B cell (primary cell): ENCODE measurements at regions not wholly inside any gene's neighbourhood (a gene's known extent, or its start where the extent isn't known, plus 50 kb on each side); places are given as distances from the start of the nearest gene placed in this dataset.

ENCODE experiments used
- CTCF ChIP-seq: fragments of 200-600 bp; IDR thresholded peaks from one replicate; pipeline ENCODE4 v1.8.0; 2022; ENCODE audit warnings: antibody characterized with exemption, mild to moderate bottlenecking
- EZH2 ChIP-seq: IDR thresholded peaks from 2 replicates; pipeline ENCODE4 v1.6.1; 2012; ENCODE audit warnings: borderline replicate concordance, low read depth, mild to moderate bottlenecking, moderate library complexity, low read length; ENCODE audit not compliant: insufficient read depth, poor library complexity, severe bottlenecking

DNA sequence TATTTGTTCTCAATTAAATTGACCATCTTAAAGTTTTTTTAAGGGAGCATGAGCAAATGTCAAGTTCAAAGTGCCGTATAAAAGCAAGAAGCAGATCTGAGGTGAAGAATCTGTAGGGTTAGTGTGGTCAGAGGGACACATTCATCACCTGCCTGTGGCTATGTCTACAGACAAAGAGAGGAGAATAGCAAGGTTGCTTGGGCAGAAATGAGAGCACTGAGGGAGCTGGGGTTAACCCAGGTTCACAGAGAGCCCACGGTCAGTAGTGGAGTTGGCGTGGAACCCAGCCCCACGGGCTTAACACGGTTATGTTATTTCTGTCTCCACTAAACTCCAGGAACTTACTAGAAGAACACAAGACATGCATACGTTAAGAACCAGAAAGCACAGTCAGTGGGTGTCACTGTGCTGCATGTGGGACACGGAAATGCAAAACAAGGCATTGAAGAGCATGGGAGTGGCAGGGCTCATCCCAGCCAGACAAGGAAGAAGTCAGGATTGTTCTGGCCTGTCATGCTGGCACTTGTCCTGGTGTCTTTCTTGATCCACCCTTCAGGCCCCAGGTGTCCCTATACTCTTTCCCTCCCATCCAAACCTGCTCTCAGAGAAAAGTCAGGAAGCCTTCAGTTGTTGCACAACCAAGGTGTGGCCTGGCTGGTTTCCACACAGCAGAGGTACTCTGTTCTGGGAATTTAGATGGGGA, 95.5 kb upstream of the IVNS1ABP start:
- TF ChIP-seq CTCF (no peak), EZH2 (no peak)
